Central memory CD8-positive, alpha-beta T cell (primary cell): ENCODE measurements at regions not wholly inside any gene's neighbourhood (a gene's known extent, or its start where the extent isn't known, plus 50 kb on each side); places are given as distances from the start of the nearest gene placed in this dataset.
"Not testable (repeated sequence)": the region's sequence is repeated elsewhere in the genome, so short reads cannot be mapped to it uniquely, and the experiment has no call there.

ENCODE experiments used
- ATAC-seq: fragments of 150-1000 bp; cut with Tn5 transposase; replicated peaks from 2 replicates; pipeline ENCODE4 v1.10.0; 2022; ENCODE audit warnings: mild to moderate bottlenecking, moderate FRiP score, moderate number of reproducible peaks; ENCODE audit not compliant: poor library complexity, severe bottlenecking; ENCODE audit errors: extremely low read depth
- DNase-seq, 2 donors: peaks; one replicate each; pipeline ENCODE4 v3.0.0; 2021; ENCODE audit warnings: low spot score in 2 of 2
- H3K27ac Mint-ChIP-seq: one replicate; pipeline ENCODE4 v1.8.0; 2022; ENCODE audit warnings: low read depth, mild to moderate bottlenecking, moderate library complexity, mixed read lengths
- H3K27me3 Mint-ChIP-seq: one replicate; pipeline ENCODE4 v1.8.0; 2022; ENCODE audit warnings: mixed read lengths
- H3K36me3 Mint-ChIP-seq: one replicate; pipeline ENCODE4 v1.8.0; 2022; ENCODE audit warnings: mild to moderate bottlenecking, moderate library complexity, mixed read lengths; ENCODE audit not compliant: insufficient read depth
- H3K4me1 Mint-ChIP-seq: one replicate; pipeline ENCODE4 v1.8.0; 2022; ENCODE audit warnings: mixed read lengths
- H3K4me3 Mint-ChIP-seq: one replicate; pipeline ENCODE4 v1.8.0; 2022; ENCODE audit warnings: mild to moderate bottlenecking, moderate library complexity, mixed read lengths
- H3K9me3 Mint-ChIP-seq: one replicate; pipeline ENCODE4 v1.8.0; 2022; ENCODE audit warnings: mixed read lengths

GRCh38 chr9:115681585-115681984, 472.0 kb upstream of the PAPPA start:
- Mint-ChIP-seq H3K4me3 (no peak overlapping the region), H3K27ac (no peak overlapping the region), H3K4me1 (no peaks in the 10 kb centered on the region), H3K36me3 (no peaks in the 10 kb centered on the region), H3K9me3 (peaks cover 14% of the 10 kb centered on the region), H3K27me3 (no peaks in the 10 kb centered on the region)
- ATAC-seq, result no peak
- no peak for DNase-seq

GRCh38 chr9:115686069-115686468, 467.5 kb upstream of the PAPPA start:
- H3K4me1 Mint-ChIP-seq, result no peaks in the 10 kb centered on the region
- DNase-seq (no peak), ATAC-seq (no peak)
- H3K4me3 Mint-ChIP-seq, result no peak overlapping the region
- no peak overlapping the region for H3K27ac Mint-ChIP-seq
- no peaks in the 10 kb centered on the region for H3K27me3 Mint-ChIP-seq
- peaks cover 11% of the 10 kb centered on the region for H3K9me3 Mint-ChIP-seq
- H3K36me3 Mint-ChIP-seq, result no peaks in the 10 kb centered on the region

GRCh38 chr9:115687356-115687755, 466.2 kb upstream of the PAPPA start:
- DNase-seq (no peak), ATAC-seq (no peak)
- Mint-ChIP-seq H3K27ac (no peak overlapping the region), H3K4me3 (no peak overlapping the region), H3K4me1 (no peaks in the 10 kb centered on the region), H3K9me3 (peaks cover 11% of the 10 kb centered on the region), H3K36me3 (no peaks in the 10 kb centered on the region), H3K27me3 (no peaks in the 10 kb centered on the region)

- H3K27ac Mint-ChIP-seq, result no peak overlapping the region
- ATAC-seq, result no peak
- peaks cover 11% of the 10 kb centered on the region for H3K9me3 Mint-ChIP-seq
- no peak for DNase-seq
- H3K4me1 Mint-ChIP-seq, result no peaks in the 10 kb centered on the region
- H3K36me3 Mint-ChIP-seq, result no peaks in the 10 kb centered on the region
- H3K4me3 Mint-ChIP-seq, result no peak overlapping the region
- no peaks in the 10 kb centered on the region for H3K27me3 Mint-ChIP-seq
These were observed 464.3 kb upstream of the PAPPA start for GRCh38 chr9:115689331-115689730.

- Mint-ChIP-seq H3K9me3 (peaks cover 12% of the 10 kb centered on the region), H3K27ac (no peak overlapping the region), H3K27me3 (no peaks in the 10 kb centered on the region), H3K4me1 (no peaks in the 10 kb centered on the region), H3K4me3 (no peak overlapping the region), H3K36me3 (no peaks in the 10 kb centered on the region)
- no peak for ATAC-seq
- no peak for DNase-seq
These were observed 462.6 kb upstream of the PAPPA start for GRCh38 chr9:115690786-115691496.

- ATAC-seq (no peak), DNase-seq (no peak)
- no peaks in the 10 kb centered on the region for H3K4me1 Mint-ChIP-seq
- no peak overlapping the region for H3K27ac Mint-ChIP-seq
- H3K36me3 Mint-ChIP-seq, result no peaks in the 10 kb centered on the region
- no peak overlapping the region for H3K4me3 Mint-ChIP-seq
- no peaks in the 10 kb centered on the region for H3K27me3 Mint-ChIP-seq
- H3K9me3 Mint-ChIP-seq, result peaks cover 12% of the 10 kb centered on the region
These were observed 461.9 kb upstream of the PAPPA start for GRCh38 chr9:115691693-115692092.

GRCh38 chr9:115692868-115693267, 460.7 kb upstream of the PAPPA start:
- not testable (repeated sequence) for H3K4me3 Mint-ChIP-seq, H3K27me3 Mint-ChIP-seq, ATAC-seq, H3K36me3 Mint-ChIP-seq, H3K27ac Mint-ChIP-seq, DNase-seq, H3K4me1 Mint-ChIP-seq, H3K9me3 Mint-ChIP-seq

GRCh38 chr9:115694014-115694413, 459.6 kb upstream of the PAPPA start:
- Mint-ChIP-seq H3K4me1 (no peaks in the 10 kb centered on the region), H3K27me3 (peaks cover 6% of the 10 kb centered on the region), H3K27ac (no peak overlapping the region), H3K4me3 (no peak overlapping the region), H3K36me3 (no peaks in the 10 kb centered on the region), H3K9me3 (peaks cover 5% of the 10 kb centered on the region)
- DNase-seq, result no peak
- no peak for ATAC-seq

GRCh38 chr9:115694991-115695390, 458.6 kb upstream of the PAPPA start:
- Mint-ChIP-seq H3K27me3 (peaks cover 6% of the 10 kb centered on the region), H3K36me3 (no peaks in the 10 kb centered on the region), H3K4me1 (no peaks in the 10 kb centered on the region), H3K4me3 (no peak overlapping the region), H3K27ac (no peak overlapping the region), H3K9me3 (peaks cover 5% of the 10 kb centered on the region)
- ATAC-seq (no peak), DNase-seq (no peak)

GRCh38 chr9:115712981-115713380, 440.6 kb upstream of the PAPPA start:
- Mint-ChIP-seq H3K27me3 (no peaks in the 10 kb centered on the region), H3K4me3 (no peak overlapping the region), H3K4me1 (no peaks in the 10 kb centered on the region), H3K36me3 (no peaks in the 10 kb centered on the region), H3K27ac (no peak overlapping the region), H3K9me3 (peaks cover 13% of the 10 kb centered on the region)
- DNase-seq, result no peak
- no peak for ATAC-seq

- no peaks in the 10 kb centered on the region for H3K36me3 Mint-ChIP-seq
- no peak overlapping the region for H3K27ac Mint-ChIP-seq
- no peak overlapping the region for H3K4me3 Mint-ChIP-seq
- H3K4me1 Mint-ChIP-seq, result no peaks in the 10 kb centered on the region
- H3K9me3 Mint-ChIP-seq, result peaks cover 13% of the 10 kb centered on the region
- ATAC-seq, result no peak
- DNase-seq, result no peak
- no peaks in the 10 kb centered on the region for H3K27me3 Mint-ChIP-seq
These were observed 437.9 kb upstream of the PAPPA start for GRCh38 chr9:115715666-115716065.

- Mint-ChIP-seq H3K4me3 (no peak overlapping the region), H3K27me3 (no peaks in the 10 kb centered on the region), H3K27ac (no peak overlapping the region)
These were observed 436.3 kb upstream of the PAPPA start for GRCh38 chr9:115717298-115717697.

GRCh38 chr9:115717711-115718173, 435.8 kb upstream of the PAPPA start:
- H3K4me3 Mint-ChIP-seq, result no peak overlapping the region
- H3K36me3 Mint-ChIP-seq, result no peaks in the 10 kb centered on the region
- H3K27ac Mint-ChIP-seq, result no peak overlapping the region
- H3K4me1 Mint-ChIP-seq, result no peaks in the 10 kb centered on the region
- H3K27me3 Mint-ChIP-seq, result no peaks in the 10 kb centered on the region
- DNase-seq (no peak), ATAC-seq (no peak)
- H3K9me3 Mint-ChIP-seq, result peaks cover 7% of the 10 kb centered on the region

More at GRCh38 chr9:115717298-115717697, 436.3 kb upstream of the PAPPA start:
- no peak for ATAC-seq
- Mint-ChIP-seq H3K36me3 (no peaks in the 10 kb centered on the region), H3K9me3 (peaks cover 12% of the 10 kb centered on the region), H3K4me1 (no peaks in the 10 kb centered on the region)
- no peak for DNase-seq
